ENCODE measurements at regions not wholly inside any gene's neighbourhood (a gene's known extent, or its start where the extent isn't known, plus 50 kb on each side); places are given as distances from the start of the nearest gene placed in this dataset.

DNA sequence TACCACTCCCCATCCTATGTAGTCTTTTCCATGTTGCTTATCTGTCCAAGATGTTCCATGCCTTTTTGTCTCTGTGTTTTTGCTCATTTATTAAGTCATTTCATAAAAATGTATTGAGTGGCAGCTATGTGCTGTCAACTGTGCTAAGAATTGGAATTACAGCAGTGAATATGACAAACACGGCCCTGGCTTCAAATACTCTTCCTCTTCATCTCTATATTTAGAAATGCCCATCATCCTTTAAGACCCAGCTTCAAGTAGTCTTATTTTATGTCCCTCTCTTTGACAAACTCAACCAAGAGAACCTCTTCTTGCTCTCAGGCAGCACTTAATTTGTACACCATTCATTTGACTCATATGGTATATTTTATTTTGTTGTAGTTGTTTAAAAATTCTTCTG is 55.4 kb upstream of the AMOT start:
- TF ChIP-seq, protein P1, sequence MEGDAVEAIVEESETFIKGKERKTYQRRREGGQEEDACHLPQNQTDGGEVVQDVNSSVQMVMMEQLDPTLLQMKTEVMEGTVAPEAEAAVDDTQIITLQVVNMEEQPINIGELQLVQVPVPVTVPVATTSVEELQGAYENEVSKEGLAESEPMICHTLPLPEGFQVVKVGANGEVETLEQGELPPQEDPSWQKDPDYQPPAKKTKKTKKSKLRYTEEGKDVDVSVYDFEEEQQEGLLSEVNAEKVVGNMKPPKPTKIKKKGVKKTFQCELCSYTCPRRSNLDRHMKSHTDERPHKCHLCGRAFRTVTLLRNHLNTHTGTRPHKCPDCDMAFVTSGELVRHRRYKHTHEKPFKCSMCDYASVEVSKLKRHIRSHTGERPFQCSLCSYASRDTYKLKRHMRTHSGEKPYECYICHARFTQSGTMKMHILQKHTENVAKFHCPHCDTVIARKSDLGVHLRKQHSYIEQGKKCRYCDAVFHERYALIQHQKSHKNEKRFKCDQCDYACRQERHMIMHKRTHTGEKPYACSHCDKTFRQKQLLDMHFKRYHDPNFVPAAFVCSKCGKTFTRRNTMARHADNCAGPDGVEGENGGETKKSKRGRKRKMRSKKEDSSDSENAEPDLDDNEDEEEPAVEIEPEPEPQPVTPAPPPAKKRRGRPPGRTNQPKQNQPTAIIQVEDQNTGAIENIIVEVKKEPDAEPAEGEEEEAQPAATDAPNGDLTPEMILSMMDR (IDR thresholded peaks at IDR 0.05 in 2 of 3, conservative IDR thresholded peaks at IDR 0.05 in 1 of 3; ENCODE audit: insufficient read depth in 2 of 3, low read depth in 1 of 3, low read length in 3 of 3) = no peak
- TF ChIP-seq ZNF436 (CRISPR knock-in tag; IDR thresholded peaks at IDR 0.05) = no peak
- no peak for TF ChIP-seq EZH2 (IDR thresholded peaks at IDR 0.05; ENCODE audit: borderline replicate concordance, low read depth, low read length)
- no peak for TF ChIP-seq IRF1 (CRISPR knock-in tag; IDR thresholded peaks at IDR 0.05; ENCODE audit: borderline replicate concordance)
- TF ChIP-seq TAF1 (IDR thresholded peaks at IDR 0.05; ENCODE audit: control insufficient read depth, extremely low read depth, insufficient read depth, low read length, severe bottlenecking) = no peak
- TF ChIP-seq, protein P2, sequence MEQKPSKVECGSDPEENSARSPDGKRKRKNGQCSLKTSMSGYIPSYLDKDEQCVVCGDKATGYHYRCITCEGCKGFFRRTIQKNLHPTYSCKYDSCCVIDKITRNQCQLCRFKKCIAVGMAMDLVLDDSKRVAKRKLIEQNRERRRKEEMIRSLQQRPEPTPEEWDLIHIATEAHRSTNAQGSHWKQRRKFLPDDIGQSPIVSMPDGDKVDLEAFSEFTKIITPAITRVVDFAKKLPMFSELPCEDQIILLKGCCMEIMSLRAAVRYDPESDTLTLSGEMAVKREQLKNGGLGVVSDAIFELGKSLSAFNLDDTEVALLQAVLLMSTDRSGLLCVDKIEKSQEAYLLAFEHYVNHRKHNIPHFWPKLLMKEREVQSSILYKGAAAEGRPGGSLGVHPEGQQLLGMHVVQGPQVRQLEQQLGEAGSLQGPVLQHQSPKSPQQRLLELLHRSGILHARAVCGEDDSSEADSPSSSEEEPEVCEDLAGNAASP (IDR thresholded peaks at IDR 0.05) = no peak
- TF ChIP-seq POLR2A (conservative IDR thresholded peaks at IDR 0.05) = no peak
- no peak for TF ChIP-seq CREB1 (IDR thresholded peaks at IDR 0.05)
- TF ChIP-seq CREB1 (CRISPR knock-in tag; IDR thresholded peaks at IDR 0.05) = no peak
- TF ChIP-seq, protein P3, sequence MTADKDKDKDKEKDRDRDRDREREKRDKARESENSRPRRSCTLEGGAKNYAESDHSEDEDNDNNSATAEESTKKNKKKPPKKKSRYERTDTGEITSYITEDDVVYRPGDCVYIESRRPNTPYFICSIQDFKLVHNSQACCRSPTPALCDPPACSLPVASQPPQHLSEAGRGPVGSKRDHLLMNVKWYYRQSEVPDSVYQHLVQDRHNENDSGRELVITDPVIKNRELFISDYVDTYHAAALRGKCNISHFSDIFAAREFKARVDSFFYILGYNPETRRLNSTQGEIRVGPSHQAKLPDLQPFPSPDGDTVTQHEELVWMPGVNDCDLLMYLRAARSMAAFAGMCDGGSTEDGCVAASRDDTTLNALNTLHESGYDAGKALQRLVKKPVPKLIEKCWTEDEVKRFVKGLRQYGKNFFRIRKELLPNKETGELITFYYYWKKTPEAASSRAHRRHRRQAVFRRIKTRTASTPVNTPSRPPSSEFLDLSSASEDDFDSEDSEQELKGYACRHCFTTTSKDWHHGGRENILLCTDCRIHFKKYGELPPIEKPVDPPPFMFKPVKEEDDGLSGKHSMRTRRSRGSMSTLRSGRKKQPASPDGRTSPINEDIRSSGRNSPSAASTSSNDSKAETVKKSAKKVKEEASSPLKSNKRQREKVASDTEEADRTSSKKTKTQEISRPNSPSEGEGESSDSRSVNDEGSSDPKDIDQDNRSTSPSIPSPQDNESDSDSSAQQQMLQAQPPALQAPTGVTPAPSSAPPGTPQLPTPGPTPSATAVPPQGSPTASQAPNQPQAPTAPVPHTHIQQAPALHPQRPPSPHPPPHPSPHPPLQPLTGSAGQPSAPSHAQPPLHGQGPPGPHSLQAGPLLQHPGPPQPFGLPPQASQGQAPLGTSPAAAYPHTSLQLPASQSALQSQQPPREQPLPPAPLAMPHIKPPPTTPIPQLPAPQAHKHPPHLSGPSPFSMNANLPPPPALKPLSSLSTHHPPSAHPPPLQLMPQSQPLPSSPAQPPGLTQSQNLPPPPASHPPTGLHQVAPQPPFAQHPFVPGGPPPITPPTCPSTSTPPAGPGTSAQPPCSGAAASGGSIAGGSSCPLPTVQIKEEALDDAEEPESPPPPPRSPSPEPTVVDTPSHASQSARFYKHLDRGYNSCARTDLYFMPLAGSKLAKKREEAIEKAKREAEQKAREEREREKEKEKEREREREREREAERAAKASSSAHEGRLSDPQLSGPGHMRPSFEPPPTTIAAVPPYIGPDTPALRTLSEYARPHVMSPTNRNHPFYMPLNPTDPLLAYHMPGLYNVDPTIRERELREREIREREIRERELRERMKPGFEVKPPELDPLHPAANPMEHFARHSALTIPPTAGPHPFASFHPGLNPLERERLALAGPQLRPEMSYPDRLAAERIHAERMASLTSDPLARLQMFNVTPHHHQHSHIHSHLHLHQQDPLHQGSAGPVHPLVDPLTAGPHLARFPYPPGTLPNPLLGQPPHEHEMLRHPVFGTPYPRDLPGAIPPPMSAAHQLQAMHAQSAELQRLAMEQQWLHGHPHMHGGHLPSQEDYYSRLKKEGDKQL (CRISPR knock-in tag; IDR thresholded peaks at IDR 0.05; ENCODE audit: borderline replicate concordance) = no peak

Measured in K562 (cell line).